AG08396 (cell line): ENCODE measurements at regions not wholly inside any gene's neighbourhood (a gene's known extent, or its start where the extent isn't known, plus 50 kb on each side); places are given as distances from the start of the nearest gene placed in this dataset.
"Not testable (repeated sequence)": the region's sequence is repeated elsewhere in the genome, so short reads cannot be mapped to it uniquely, and the experiment has no call there.

Experiments used
- DNase-seq: peaks from one replicate; pipeline ENCODE4 v3.0.0; 2012; ENCODE audit warnings: low spot score, mixed read lengths

DNA sequence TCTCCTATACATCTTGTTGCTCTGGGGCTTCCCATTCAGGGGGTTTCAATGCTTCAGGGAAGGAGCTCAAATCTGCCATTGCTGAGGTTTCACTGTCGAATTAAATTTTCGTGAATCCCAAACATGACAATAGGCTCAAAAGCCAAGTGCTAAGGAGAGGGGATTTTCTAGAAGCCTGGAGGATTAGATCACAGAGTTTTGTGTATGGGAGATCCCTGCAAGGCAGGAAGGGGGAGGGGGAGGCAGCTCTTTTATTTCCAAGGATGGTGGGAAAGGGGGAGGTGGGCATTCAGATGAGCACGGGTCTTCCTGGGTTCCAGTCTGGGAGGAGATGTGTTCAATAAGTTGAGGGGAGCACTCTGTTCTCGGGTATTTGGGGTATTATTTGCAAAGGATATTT is 69.9 kb upstream of the DLG1 start:
- DNase-seq = no peak

DNA sequence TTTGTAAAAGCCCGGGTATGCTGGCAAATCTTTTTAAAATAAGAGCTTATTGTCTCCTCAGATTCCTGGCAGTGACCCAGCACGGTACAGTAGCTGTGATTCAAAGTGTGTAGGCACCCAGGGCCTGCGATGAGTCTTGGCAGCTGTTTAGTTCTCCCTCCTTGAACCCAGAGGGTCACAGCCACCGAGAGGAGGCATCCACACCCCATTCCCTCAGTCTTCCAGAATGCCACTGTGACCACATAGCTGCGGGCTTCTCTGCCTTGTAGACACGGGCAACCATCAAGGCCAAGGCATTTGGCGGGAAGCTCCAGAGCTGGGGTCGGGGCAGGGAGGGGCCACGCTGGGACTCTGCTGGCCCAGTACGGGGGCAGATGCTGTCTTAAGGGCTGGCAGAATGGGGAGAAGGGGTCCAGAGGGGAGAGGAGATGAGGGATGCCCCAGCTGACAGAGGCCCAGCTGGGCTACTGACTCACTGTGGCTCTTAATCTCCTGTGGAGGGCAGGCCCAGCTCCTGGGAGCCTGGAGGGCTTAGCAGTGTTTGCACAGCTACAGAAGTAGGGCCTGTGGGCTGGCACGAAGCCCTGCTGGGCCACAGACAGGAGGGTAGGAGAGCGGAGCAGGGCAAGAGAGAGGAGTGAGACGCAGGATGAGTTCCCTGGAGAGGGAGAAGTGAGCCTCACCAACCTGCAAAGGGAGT is 68.8 kb upstream of the DLG1 start:
- DNase-seq = no peak

DNA sequence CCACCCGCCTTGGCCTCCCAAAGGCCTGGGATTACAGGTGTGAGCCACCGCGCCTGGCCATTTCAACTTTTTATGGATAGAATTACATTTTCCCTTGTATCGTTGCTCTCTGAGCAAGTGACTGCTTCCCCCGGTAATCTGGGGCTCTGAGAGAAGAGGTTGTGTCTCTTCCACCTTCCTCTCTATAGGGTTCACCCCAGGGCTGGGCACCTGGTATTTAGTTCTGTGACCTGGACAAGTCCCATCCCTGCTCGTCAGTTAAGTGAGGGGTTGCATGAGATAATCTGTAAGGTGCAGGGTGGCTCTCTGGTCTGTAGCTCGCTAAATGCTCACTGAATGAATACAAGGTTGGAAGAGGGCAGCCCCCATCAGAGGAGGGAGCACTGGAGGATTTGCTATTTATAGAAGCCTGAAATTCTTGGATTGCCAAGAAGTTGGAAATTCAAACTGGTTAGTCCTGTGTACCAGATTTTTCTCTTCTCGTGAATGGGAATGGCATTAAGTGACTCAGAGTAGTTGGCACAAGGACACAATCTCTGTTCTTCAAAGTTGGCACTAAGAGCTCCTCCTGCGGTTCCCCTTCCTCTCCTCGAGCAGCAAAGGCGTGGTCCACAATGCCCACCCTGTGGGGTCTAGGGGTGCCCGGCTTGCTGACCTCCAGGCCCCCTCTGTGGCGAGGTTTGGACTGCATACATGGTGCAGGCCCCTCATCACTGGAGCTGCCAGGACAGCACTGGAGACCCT is 68.1 kb upstream of the DLG1 start:
- no peak for DNase-seq

DNA sequence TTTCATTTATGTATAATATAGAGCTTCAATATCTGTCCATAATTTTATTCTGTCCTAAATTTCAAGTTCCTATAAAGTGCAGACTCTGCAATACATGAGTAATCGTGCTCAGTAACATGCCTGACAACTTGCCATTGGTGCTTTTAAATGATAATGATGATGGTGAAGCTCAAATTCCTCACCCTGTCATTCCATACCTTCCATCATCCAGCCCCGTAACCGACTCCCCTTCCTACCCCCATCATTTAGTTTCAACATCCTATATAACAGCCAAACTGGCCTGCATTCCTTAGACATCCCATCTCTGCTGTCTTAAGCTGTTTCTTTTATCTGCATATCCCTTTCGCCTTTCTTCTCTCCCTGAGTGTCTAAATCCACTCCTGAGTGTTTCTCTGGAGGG is 67.2 kb upstream of the DLG1 start:
- no peak for DNase-seq

DNA sequence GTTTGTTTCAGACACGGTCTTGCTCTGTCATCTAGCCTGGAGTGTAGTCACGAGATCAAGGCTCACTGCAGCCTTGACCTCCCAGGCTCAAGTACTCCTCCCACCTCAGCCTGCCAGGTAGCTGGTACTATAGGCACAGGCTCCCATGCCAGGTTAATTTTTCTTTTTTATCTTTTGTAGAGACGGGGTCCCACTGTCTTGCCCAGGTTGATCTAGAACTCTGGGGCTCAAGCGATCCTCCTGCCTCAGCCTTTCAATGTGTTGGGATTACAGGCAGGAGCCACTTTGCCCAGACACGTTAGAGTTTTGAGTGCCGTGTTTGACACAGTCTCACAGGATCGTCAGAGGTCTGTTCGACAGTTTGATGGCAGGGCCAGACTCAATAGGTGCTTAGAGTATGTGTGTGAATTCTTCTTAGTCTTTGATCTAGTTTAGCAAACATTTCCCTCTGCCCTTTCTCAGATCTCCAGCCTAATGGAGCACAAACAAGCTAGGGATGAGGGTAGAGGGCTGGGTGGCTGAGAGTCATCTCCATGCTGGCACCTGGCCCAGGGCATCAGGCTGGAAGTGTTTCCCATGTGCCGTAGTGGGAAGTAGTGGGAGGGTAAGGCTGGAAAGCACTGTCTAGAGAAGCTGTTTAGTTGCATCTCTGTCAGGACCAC is 66.1 kb upstream of the DLG1 start:
- no peak for DNase-seq

DNA sequence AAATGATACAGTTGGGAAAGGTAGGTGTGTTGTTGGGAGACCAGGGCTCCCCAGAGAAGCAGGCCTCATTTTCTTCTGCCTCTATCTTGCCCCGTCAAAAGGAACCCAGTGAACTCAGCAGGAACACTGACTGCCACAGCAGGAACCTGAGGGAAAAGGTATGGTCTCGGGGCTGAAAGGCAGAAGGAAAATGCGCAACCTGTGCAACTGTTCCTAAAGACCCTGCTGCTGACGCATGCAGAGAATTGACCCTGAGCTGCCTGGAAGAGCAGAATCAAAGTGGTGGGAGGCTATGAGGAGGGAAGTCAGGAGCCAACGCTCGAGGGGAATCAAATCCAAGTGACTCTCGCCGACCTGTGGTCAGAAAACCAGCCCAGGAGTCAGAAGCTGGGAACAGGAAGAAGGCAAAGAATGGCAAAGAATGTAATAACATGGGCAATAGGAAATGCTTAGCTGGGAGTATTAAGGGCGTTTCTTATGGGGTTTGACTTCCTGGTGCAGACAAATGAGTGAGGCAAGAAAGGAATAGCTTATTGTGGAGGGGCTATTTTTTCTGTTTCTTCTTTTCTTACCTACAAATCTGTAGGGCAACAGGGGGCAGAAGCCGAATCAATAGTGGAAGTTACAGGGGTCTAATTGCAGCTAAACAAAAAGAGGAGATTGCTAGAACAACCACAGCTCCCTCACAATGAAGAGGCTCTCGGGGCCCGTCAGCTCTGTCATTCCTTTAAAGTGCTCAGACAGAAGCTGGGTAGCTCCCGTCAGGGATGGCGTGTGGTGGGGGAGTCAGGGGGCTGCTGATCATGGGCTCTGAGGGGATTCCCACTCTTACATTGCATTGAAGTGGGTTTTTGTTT is 65.4 kb upstream of the DLG1 start:
- DNase-seq = no peak

DNA sequence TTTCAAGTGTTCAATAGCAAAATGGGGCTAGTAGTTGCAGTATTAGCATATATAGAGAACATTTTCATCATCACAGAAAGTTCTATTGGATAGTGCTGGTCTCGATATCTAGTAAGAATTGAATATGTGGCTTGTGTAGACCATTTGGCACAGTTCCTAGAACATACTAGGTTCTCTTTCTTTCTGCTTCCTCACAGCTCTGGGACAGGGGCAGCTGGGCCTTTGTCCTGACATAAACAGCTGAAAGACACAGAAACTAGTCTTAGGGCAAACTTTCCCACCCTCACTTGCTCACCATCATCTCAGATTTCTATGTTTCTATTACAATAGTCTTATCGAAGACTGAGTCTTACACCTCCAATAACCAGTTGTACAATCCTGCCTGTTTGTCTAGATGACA is 63.7 kb upstream of the DLG1 start:
- DNase-seq = no peak

DNA sequence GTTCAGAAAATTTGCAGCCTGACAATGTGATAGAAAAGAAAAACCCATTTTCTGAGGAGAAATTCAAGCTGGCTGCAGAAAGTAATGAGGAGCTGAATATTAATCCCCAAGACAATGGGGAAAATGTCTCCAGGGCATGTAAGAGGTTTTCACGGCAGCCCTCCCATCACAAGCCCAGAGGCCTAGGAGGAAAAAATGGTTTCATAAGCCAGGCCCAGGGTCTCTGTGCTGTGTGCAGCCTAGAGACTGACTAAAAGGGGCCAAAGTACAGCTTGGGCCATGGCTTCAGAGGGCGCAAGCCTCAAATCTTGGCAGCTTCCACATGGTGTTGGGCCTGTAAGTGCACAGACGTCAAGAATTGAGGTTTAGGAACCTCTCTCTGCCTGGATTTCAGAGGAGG is 61.7 kb upstream of the DLG1 start:
- not testable (repeated sequence) for DNase-seq

DNA sequence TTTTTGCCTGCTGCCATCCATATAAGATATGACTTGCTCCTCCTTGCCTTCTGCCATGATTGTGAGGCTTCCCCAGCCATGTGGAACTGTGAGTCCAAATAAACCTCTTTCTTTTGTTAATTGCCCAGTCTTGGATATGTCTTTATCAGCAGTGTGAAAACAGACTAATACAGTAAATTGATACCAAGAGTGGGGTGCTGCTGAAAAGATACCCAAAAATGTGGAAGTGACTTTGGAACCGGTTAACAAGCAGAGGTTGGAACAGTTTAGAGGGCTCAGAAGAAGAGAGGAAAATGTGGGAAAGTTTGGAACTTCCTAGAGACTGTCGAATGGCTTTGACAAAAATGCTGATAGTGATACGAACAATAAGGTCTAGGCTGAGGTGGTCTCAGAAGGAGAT is 61.1 kb upstream of the DLG1 start:
- DNase-seq = not testable (repeated sequence)

DNA sequence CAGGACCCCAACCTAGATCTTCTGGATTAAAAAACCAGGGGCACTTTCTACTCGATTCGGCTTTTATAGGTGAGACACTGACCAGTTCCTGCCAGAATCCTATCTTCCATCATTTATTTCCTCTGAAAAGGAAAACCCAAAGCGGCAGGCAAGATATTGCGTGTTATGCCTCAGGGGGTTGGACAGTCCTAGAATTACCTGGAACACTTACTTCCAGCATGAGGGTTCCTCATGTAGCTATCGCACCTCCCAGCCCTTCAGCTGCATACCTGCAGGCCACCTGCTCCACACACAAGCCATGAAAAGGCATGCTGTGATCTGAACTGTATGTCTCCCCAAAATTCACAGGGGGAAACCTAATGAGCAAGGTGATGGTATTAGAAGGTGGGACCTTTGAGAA is 58.3 kb upstream of the DLG1 start:
- no peak for DNase-seq

DNA sequence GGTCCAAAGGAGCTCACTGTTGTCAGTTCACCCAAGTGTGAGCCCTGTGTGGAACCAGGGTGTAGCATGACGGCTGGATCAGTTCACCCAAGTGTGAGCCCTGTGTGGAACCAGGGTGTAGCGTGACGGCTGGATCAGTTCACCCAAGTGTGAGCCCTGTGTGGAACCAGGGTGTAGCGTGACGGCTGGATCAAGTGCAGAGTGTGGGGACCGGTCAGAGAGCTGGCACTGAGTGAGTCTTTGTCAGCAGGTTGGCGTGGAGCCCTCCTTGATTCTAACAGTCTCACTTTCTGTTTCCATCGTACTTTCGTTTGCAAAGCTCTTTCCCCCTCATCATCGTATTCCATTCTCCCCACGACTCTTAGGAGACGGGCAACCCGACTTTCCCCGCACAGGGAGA is 57.9 kb upstream of the DLG1 start:
- DNase-seq = no peak

DNA sequence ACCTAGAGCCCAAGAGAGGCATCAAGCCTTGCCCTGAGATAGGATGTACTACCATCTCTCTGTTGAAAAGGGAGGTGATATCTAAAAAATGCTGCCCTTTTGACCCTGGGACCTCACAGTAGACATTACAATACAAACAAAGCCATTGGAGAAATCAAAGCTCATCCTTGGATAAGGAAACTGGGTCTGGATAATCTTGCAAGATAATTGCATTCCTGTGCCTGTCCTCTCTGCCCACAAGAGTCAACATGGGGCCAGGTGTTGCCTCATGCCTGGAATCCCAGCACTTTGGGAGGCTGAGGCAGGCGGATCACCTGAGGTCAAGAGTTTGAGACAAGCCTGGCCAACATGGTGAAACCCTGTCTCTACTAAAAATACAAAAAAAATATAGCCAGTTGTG is 57.3 kb upstream of the DLG1 start:
- DNase-seq = no peak

DNA sequence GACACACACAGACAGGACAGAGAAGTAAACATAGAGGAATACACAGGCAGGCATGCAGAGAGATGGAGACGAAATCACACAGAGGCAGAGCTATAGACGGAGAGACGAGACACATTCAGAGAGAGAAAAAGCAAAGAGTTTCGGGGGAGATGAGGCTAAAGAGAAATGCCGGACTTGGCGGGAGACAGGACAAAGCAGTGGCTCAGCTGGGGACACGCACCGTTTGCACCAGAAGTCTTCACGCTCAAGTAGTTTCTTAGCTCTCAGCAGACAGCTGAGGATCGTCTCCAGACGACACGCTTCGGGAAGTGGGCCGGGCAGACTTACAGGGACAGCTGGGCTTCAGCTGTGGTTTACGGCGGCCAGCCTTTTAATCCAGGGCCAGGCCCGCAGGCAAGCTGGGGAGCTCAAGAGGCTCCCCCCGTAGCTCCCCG is 56.2 kb upstream of the DLG1 start:
- DNase-seq = peak; percentile 61

DNA sequence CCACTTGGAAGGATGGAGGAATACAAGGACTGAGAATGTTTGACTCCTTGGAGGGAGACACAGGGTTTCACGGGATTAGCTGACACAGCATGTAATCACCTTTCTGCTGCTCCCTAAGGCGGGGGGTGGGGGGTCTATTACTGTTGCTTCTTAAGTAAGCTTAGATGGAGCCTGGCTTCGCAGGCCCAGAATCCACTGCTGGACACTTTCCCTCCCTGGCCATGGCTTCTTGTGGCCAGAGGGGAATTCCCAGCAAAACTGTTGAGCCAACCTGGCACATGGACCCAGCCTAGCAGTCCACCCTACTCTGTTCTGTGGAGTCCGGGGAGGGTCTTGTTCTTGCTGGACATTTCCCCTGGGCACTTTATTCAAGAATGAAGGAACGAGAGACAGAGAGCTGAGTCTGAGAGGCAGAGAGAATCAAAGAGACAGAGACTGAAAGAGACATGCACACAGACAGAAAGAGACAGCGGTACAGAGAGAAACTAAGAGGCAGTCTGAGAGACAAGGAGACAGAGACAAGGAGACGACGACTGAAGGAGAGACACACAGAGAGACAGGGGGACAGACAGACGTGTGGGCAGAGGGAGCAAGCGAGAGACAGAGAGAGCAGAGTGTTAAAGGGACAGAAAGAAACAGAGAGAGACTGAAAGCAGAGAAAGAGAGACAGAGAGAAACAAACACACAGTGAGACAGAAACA is 55.6 kb upstream of the DLG1 start:
- DNase-seq = no peak

DNA sequence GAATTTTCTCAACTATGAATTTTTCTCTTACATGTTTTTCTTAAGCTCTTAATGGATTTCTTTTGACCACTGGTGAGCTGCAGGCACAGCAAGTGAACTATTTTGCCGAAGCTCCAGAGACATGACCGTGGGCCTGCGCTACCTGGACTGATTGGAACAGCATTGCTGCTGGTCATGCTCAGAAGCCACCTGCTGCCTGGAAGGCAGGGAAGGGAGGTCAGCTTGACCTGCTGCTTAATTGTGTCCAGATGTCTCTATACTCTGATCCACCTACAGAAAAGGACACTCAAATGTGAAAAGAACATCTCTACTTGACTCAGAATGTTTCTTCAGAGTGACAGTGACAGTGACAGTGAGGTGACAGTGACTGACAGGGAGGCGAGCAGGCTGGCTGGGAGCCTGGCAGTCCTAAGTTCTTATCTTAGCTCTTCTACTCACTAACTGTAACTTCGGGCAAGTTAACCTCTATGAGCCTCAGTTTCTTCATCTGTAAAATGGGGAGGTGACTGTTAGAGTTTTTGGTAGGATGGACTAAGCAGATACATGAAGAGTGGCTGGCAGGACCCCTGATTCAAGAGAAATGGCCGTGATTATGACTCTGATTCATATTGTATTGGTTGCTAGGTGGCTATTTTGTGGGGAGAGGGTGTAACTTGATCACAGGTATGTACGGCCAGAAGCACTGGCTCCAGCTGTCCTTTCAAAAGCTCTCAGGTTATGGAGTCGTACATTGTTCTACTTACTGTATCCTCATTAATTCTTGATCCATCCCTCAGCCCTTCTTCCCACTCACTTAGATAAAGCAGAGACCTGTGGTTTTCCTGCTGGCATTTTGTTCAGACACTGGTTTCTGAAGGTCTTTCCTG is 54.8 kb upstream of the DLG1 start:
- DNase-seq = no peak

DNA sequence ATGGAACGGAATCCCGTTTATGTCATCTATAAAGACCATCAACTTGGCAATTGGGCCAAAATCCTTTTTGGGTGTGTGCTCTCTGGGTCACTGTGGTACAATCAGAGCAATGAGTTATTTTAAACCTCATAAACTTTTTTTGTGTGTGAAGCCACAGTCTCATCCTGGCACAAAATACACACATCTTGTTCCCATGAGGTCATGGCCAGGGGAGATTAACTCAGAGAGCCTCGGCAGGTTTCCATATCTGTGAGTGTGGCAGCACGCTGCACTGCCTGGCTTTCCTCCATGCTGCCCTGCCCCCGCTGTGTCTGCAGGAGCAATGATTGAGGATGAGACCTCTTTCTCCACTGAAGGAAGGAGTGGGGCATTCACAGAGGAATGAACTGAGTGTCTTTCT is 54.0 kb upstream of the DLG1 start:
- DNase-seq = no peak

DNA sequence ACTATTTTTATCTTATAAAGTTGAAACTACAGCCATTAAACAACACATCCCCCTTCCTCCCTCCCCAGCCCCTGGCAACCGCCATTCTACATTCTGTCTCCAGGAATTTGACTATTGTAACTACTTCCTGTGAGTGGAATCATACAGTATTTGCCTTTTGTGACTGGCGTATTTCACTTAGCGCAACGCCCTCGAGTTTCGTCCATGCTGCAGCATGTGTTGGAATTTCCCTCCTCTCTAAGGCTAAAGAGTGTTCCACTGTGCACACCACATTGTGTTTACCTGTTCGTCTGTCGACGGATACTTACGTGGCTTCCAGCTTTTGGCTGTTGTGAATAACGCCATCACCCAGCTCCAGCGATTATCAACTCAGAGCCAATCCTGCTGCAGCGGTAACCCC is 52.0 kb upstream of the DLG1 start:
- no peak for DNase-seq

DNA sequence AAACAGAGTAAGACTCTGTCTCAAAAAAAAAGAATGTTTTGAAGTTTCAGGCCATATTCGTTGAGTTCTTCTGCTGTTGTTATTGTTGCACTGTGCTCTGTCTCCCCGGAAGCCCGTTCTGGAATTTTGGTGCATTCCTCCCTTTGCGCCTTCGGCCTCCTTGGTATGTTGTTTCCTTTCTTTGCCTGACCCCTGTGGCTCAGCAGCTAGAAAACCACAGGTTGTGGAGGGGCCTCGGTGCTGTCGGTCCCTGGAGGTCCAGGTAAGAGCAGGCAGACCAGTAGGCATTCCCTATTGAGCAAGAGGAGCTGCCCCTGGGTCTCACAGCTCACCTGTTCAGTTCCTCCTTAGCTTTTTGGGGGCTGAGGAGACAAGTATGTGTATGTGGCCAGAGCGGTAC is 51.0 kb upstream of the DLG1 start:
- no peak for DNase-seq
